Loucy (cell line): ENCODE measurements at regions not wholly inside any gene's neighbourhood (a gene's known extent, or its start where the extent isn't known, plus 50 kb on each side); places are given as distances from the start of the nearest gene placed in this dataset.
"Not testable (repeated sequence)": the region's sequence is repeated elsewhere in the genome, so short reads cannot be mapped to it uniquely, and the experiment has no call there.

Experiments used
- H2AFZ ChIP-seq: fragments of 200-600 bp; sonication (generic); 2 replicates; pipeline ENCODE4 v1.6.0; 2016; ENCODE audit warnings: antibody characterized with exemption, mild to moderate bottlenecking, low read length, moderate library complexity
- H3F3A ChIP-seq: fragments of 200-600 bp; 2 replicates; pipeline ENCODE4 v1.6.0; 2016; ENCODE audit warnings: antibody characterized with exemption, low read depth, mild to moderate bottlenecking
- H3K27me3 ChIP-seq: fragments of 200-600 bp; sonication (generic); 2 replicates; pipeline ENCODE4 v1.6.1; 2014; ENCODE audit warnings: low read length, mild to moderate bottlenecking; ENCODE audit not compliant: insufficient read depth, poor library complexity, severe bottlenecking
- H3K36me3 ChIP-seq: fragments of 200-600 bp; sonication (generic); 2 replicates; pipeline ENCODE4 v1.6.1; 2016; ENCODE audit warnings: low read length; ENCODE audit not compliant: insufficient read depth
- H3K4me1 ChIP-seq: fragments of 200-600 bp; sonication (generic); 2 replicates; pipeline ENCODE4 v1.5.1; 2014; ENCODE audit warnings: low read length, mild to moderate bottlenecking; ENCODE audit not compliant: insufficient read depth, poor library complexity, severe bottlenecking
- H3K4me2 ChIP-seq: fragments of 200-600 bp; sonication (generic); 2 replicates; pipeline ENCODE4 v1.6.0; 2014; ENCODE audit warnings: antibody characterized with exemption, low read length, low read depth, mild to moderate bottlenecking; ENCODE audit not compliant: poor library complexity, severe bottlenecking
- H3K4me3 ChIP-seq: fragments of 200-600 bp; sonication (generic); 2 replicates; pipeline ENCODE4 v1.5.1; 2014; ENCODE audit warnings: low read length, mild to moderate bottlenecking, mixed read lengths; ENCODE audit not compliant: poor library complexity, severe bottlenecking
- H3K79me2 ChIP-seq: fragments of 200-600 bp; sonication (generic); 2 replicates; pipeline ENCODE4 v1.6.1; 2014; ENCODE audit warnings: low read length; ENCODE audit not compliant: insufficient read depth
- H3K9ac ChIP-seq: fragments of 200-600 bp; sonication (generic); 2 replicates; pipeline ENCODE4 v1.6.0; 2014; ENCODE audit warnings: mild to moderate bottlenecking, low read depth, low read length, moderate library complexity; ENCODE audit not compliant: poor library complexity, severe bottlenecking
- H3K9me2 ChIP-seq: fragments of 200-600 bp; sonication (generic); replicated peaks from 2 replicates; pipeline ENCODE4 v1.6.1; 2016; ENCODE audit warnings: low read depth, low read length, mixed read lengths
- H3K9me3 ChIP-seq: fragments of 200-600 bp; sonication (generic); 2 replicates; pipeline ENCODE4 v1.6.1; 2014; ENCODE audit warnings: mild to moderate bottlenecking, antibody characterized with exemption, low read length, low read depth; ENCODE audit not compliant: insufficient read depth
- H4K20me1 ChIP-seq: fragments of 200-600 bp; sonication (generic); 2 replicates; pipeline ENCODE4 v1.6.0; 2014; ENCODE audit warnings: antibody characterized with exemption, low read length, mild to moderate bottlenecking; ENCODE audit not compliant: insufficient read depth, poor library complexity, severe bottlenecking
- CTCF ChIP-seq: fragments of 200-600 bp; sonication (generic); conservative IDR thresholded peaks from 2 replicates; pipeline ENCODE4 v1.5.1; 2014; ENCODE audit warnings: mild to moderate bottlenecking, antibody characterized with exemption, low read length
- EZH2phosphoT487 ChIP-seq: fragments of 200-600 bp; IDR thresholded peaks from 2 replicates; pipeline ENCODE4 v1.6.1; 2018; ENCODE audit warnings: antibody characterized with exemption, mild to moderate bottlenecking, moderate library complexity, borderline replicate concordance

GRCh38 chr4:126916626-126917140, 716.1 kb upstream of the INTU start:
- H3K27me3 ChIP-seq = no peaks in the 10 kb centered on the region
- no peaks in the 10 kb centered on the region for H3K9me3 ChIP-seq
- TF ChIP-seq CTCF (no peak), EZH2phosphoT487 (no peak)
- H3K36me3 ChIP-seq = no peaks in the 10 kb centered on the region
- H4K20me1 ChIP-seq = no peaks in the 10 kb centered on the region
- H2AFZ ChIP-seq = no peak overlapping the region
- H3K9ac ChIP-seq = no peak overlapping the region
- H3F3A ChIP-seq = no peaks in the 10 kb centered on the region
- H3K4me3 ChIP-seq = no peak overlapping the region
- no peaks in the 10 kb centered on the region for H3K9me2 ChIP-seq
- no peaks in the 10 kb centered on the region for H3K79me2 ChIP-seq
- H3K4me1 ChIP-seq = no peaks in the 10 kb centered on the region
- no peak overlapping the region for H3K4me2 ChIP-seq

DNA sequence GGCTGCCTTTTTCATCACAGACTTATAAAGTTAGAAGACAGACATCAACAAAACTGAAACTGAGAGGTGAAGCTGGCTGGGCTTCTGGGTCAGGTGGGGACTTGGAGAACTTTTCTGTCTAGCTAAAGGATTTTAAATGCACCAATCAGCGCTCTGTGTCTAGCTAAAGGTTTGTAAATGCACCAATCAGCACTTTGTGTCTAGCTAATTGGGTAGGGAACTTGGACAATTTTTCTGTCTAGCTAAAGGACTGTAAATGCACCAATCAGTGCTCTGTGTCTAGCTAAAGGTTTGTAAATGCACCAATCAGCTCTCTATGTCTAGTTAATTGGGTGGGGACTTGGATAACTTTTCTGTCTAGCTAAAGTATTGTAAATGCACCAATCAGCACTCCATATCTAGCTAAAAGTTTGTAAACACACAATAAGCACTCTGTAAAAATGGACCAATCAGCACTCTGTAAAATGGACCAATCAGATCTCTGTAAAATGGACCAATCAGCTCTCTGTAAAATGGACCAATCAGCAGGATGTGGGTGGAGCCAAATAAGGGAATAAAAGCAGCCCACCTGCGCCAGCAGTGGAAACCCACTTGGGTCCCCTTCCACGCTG, 710.3 kb upstream of the INTU start:
- not testable (repeated sequence) for H3K36me3 ChIP-seq, H3K4me2 ChIP-seq, H3K4me3 ChIP-seq, H3K27me3 ChIP-seq, H3K9me2 ChIP-seq, H4K20me1 ChIP-seq, H3F3A ChIP-seq, H3K9ac ChIP-seq, H2AFZ ChIP-seq, H3K79me2 ChIP-seq, H3K9me3 ChIP-seq, H3K4me1 ChIP-seq

DNA sequence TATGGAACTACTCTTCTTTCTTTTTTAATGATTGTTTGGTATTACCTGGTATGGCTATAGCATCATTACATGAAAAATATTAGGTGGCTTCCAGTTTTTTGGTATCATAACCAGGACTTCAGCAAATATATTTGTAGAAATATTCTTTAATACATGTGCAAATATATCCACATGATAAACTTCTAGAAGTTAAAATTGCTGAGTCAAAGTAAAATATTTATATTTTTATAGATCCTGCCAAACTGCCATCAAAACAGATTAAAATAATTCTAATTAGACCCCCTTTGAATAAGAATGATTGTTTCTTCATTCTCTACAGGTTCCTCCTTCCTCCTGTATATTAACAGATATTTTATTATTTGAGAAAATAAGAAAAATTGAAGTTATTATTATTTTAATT, 708.5 kb upstream of the INTU start:
- H3K79me2 ChIP-seq = no peaks in the 10 kb centered on the region
- no peaks in the 10 kb centered on the region for H4K20me1 ChIP-seq

DNA sequence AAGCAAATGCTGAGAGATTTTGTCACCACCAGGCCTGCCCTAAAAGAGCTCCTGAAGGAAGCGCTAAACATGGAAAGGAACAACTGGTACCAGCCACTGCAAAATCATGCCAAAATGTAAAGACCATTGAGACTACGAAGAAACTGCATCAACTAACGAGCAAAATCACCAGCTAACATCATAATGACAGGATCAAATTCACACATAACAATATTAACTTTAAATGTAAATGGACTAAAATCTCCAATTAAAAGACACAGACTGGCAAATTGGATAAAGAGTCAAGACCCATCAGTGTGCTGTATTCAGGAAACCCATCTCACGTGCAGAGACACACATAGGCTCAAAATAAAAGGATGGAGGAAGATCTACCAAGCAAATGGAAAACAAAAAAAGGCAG, 702.7 kb upstream of the INTU start:
- H4K20me1 ChIP-seq, H2AFZ ChIP-seq, H3K9me3 ChIP-seq, H3K9ac ChIP-seq, H3K27me3 ChIP-seq, H3K4me3 ChIP-seq, H3K4me2 ChIP-seq, H3K9me2 ChIP-seq, H3K79me2 ChIP-seq, H3K4me1 ChIP-seq, H3F3A ChIP-seq, H3K36me3 ChIP-seq: not testable (repeated sequence)

More for the DNA sequence above, 708.5 kb upstream of the INTU start:
- Histone ChIP-seq H3K4me2 (no peak overlapping the region), H3K9ac (no peak overlapping the region), H3K9me2 (no peaks in the 10 kb centered on the region), H3K27me3 (no peaks in the 10 kb centered on the region), H3K4me1 (no peaks in the 10 kb centered on the region), H3F3A (no peaks in the 10 kb centered on the region), H2AFZ (no peak overlapping the region), H3K9me3 (no peaks in the 10 kb centered on the region), H3K4me3 (no peak overlapping the region), H3K36me3 (no peaks in the 10 kb centered on the region)
- TF ChIP-seq EZH2phosphoT487 = no peak
- TF ChIP-seq CTCF = no peak
